ENCODE measurements at regions not wholly inside any gene's neighbourhood (a gene's known extent, or its start where the extent isn't known, plus 50 kb on each side); places are given as distances from the start of the nearest gene placed in this dataset.

DNA sequence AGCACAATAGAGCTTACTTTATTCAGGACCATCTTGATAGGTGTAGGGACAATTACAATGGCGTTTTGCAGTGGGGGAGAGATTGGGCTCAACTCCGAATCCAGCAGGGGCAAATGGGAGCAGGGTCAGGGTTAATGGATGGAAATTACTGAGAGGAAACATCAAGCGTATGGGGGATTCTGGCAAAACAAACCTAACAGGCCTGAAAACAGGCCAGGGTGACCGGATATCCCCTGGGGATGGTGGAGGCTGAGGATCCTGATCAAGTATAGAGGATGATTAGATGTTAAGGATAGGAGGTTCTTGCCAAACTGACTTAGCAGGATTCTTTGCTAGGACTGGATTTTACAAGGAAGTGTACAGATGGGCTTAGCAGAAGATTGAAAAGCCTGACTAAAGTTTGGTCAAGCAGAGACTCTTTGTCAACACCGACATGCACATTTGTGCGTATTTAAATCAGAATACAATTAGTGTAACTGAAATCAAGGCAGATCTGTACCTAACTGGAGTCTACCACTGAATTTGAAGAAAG is 54.5 kb upstream of the GPR45 start:
- H3K4me1 Mint-ChIP-seq: peaks cover 20% of the 10 kb centered on the region
- H3K4me3 Mint-ChIP-seq: no peak overlapping the region
- no peak for DNase-seq (ENCODE audit: low spot score in 2 of 2, unreplicated experiment in 2 of 2)
- TF ChIP-seq, protein P1, sequence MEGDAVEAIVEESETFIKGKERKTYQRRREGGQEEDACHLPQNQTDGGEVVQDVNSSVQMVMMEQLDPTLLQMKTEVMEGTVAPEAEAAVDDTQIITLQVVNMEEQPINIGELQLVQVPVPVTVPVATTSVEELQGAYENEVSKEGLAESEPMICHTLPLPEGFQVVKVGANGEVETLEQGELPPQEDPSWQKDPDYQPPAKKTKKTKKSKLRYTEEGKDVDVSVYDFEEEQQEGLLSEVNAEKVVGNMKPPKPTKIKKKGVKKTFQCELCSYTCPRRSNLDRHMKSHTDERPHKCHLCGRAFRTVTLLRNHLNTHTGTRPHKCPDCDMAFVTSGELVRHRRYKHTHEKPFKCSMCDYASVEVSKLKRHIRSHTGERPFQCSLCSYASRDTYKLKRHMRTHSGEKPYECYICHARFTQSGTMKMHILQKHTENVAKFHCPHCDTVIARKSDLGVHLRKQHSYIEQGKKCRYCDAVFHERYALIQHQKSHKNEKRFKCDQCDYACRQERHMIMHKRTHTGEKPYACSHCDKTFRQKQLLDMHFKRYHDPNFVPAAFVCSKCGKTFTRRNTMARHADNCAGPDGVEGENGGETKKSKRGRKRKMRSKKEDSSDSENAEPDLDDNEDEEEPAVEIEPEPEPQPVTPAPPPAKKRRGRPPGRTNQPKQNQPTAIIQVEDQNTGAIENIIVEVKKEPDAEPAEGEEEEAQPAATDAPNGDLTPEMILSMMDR (IDR thresholded peaks at IDR 0.05; ENCODE audit: unreplicated experiment): no peak
- no peaks in the 10 kb centered on the region for H3K27me3 Mint-ChIP-seq (ENCODE audit: low read depth)
- no peaks in the 10 kb centered on the region for H3K36me3 Mint-ChIP-seq
- peaks cover 11% of the 10 kb centered on the region for H3K9me3 Mint-ChIP-seq
- H3K27ac Mint-ChIP-seq: no peak overlapping the region

DNA sequence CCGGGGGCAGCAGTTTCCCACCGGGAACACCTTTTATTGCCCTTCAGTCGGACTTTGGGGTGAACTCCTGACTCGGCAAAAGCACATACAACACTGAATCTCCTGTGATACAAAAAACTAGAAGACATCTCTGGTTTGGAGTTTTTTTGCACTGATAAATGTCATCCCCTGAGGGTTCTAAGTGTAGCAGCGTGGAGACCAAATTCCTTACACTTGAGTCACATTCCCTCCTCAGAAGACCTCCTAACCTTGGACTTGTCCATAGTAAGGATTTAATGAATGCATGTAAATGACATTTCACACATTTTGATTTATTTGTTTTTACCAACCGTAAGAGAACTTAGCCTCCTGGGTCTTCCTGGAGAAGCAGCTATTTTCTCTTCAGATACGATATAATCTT is 54.0 kb upstream of the GPR45 start:
- Mint-ChIP-seq H3K4me3 (no peak overlapping the region), H3K36me3 (no peaks in the 10 kb centered on the region), H3K27me3 (ENCODE audit: low read depth) (no peaks in the 10 kb centered on the region), H3K4me1 (peaks cover 20% of the 10 kb centered on the region), H3K27ac (no peak overlapping the region), H3K9me3 (peaks cover 11% of the 10 kb centered on the region)
- TF ChIP-seq, protein P1 (IDR thresholded peaks at IDR 0.05; ENCODE audit: unreplicated experiment): no peak
- DNase-seq (ENCODE audit: low spot score in 2 of 2, unreplicated experiment in 2 of 2): no peak

DNA sequence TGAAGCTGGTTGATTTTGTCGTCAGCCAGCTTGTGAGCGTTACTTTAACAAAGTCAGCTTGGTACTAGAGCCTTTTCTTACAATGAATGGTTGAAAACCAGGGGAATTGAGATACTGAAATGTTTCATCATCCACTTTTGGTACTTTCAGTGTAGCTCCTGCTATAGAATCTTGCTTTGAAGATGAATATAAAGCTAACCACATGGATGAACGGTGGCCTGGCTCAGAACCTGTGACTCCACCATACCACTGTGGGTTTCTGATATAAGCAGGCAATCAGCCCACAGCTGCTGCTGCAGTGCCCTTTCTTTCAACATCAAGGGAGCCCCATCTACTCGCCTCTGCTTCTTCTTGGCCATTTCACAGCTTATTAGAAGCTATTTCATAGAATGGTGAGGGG is 53.2 kb upstream of the GPR45 start:
- peaks cover 11% of the 10 kb centered on the region for H3K9me3 Mint-ChIP-seq
- H3K36me3 Mint-ChIP-seq: no peaks in the 10 kb centered on the region
- TF ChIP-seq, protein P1 (IDR thresholded peaks at IDR 0.05; ENCODE audit: unreplicated experiment): no peak
- peaks cover 20% of the 10 kb centered on the region for H3K4me1 Mint-ChIP-seq
- H3K27ac Mint-ChIP-seq: no peak overlapping the region
- DNase-seq (ENCODE audit: low spot score in 2 of 2, unreplicated experiment in 2 of 2): no peak
- no peaks in the 10 kb centered on the region for H3K27me3 Mint-ChIP-seq (ENCODE audit: low read depth)
- H3K4me3 Mint-ChIP-seq: no peak overlapping the region
